GM18498 (cell line): ENCODE measurements at regions not wholly inside any gene's neighbourhood (a gene's known extent, or its start where the extent isn't known, plus 50 kb on each side); places are given as distances from the start of the nearest gene placed in this dataset.

Experiments used
- ATAC-seq: cut with Tn5 transposase; IDR thresholded peaks from one replicate; pipeline ENCODE4 v1.9.1; 2021; ENCODE audit warnings: mild to moderate bottlenecking, moderate library complexity; ENCODE audit not compliant: unreplicated experiment

DNA sequence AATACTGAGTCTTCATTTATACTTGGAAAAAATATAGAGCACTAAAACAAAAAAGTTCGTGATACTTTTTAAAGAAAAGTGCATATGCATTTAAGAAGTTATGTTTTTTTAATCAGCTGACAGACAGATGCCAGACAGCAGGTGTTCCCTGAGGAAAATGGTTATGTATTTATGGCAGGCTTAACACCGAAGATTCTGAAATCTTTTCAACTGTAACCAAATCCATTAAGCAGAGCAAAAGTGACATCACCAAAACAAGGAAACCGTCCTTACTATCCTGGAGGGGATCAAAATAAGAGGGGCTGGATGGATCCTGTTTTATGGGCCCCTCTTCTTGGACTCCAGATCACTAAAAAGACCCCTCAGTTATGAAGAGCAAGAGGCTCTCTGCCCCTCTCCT, 404.9 kb upstream of the ADAMTS16 start:
- no peak for ATAC-seq

DNA sequence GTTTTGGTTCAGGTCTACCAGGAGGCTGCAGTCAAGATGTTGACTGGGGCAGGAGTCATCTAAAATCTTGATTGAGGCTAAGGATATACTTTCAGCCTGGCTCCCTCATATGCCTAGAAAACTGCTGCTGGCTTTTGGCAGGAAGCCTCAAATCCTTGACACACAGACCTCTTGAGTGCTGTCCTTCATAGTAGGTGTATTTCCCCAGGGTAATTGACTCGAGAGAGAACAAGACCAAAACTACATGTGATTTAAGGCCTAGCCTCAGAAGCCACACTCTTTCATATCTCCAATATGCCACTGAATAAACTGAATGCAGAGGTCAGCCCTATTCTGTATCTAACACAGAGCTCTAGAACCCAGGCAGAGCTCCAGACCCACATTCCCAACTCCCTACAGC, 402.3 kb upstream of the ADAMTS16 start:
- no peak for ATAC-seq

DNA sequence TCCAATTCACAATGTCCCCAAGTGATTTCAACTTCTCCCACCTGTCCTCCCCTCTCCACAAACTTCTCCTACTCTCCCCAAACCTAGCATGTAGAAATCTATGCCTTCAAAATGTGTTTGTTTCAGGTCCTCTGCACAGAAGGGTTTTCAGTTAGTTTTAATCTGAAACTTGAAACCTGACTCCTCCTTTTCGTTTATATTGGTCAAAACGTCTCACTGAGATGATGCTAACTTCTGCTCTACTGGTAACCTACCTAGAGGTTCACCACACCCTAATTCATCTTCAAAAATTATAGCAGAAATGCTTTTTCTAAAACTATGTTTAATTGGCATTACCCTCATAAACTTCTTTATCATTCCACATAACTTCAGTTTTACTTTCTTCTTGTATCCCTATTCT, 401.8 kb upstream of the ADAMTS16 start:
- no peak for ATAC-seq

DNA sequence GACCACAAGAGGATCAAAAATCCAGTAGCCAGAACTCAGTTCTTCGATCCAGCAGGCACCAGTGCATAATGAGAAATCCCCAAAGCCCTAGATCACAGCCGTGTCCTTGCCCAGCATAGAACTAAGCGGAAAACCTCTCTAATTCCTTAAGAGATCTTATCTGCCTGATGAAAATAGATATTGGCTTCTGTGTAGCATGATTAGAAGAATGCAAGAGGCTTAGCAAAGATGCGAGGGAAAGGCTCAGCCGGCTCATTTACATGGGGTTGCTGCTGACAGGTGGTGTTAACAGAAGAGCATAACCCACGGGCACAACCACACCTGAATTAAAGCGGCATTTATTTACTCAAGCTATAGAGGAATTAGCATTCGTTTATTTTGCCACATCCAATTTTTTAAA, 400.0 kb upstream of the ADAMTS16 start:
- no peak for ATAC-seq

DNA sequence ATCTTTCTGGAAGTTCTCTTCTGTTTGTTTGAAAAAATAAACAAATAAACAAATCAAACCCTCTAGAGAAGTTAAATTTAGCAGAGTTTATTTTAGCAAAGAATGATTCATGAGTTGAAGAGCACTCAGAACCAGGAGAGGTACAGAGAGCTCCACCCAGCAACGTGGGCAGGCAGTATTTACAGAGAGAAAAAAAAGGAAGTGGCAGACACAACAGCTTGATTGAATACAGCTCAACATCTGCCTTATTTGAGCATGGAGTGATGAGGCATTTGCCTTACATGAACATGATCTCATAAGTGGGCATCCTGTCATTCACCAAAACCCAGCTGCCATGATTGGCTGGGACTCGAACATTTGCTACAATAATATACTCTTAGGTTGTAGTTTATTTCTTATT, 381.6 kb upstream of the ADAMTS16 start:
- ATAC-seq: no peak

- ATAC-seq: no peak
These were observed 381.1 kb upstream of the ADAMTS16 start for GRCh38 chr5:4758996-4759395.

DNA sequence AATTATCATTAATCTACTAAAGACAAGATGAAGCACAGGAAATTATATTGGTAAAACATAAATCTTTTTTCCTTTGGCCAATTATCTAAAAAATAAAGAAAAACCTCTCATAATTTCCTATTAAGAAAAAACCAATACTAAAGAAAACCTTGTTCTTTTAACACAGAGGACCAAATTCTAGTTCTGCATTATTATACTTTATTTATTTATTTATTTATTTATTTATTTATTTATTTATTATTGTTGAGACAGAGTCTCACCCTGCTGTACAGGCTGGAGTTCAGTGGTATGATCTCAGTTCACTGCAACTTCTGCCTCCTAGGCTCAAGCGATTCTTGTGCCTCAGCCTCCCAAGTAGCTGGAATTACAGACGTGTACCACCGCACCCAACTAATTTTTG, 377.8 kb upstream of the ADAMTS16 start:
- no peak for ATAC-seq

DNA sequence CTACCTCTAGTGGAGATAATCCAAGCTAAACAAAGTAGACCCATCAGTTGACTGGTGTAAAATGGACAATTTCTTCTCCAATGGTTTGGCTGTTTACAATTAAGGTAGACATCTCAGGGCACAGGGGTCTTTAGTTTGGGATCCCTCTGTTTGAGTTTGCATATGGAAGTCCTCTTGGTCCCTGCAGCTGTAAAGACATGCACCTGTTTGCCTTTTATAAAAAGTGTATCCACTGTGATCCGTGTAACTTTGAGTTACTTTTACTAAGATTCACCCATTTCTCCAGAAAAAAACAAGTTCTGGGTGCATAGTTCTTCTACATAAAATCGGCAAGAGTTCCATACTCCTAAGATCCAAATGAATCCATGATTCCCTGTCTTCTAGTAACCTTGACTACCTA, 374.7 kb upstream of the ADAMTS16 start:
- no peak for ATAC-seq

DNA sequence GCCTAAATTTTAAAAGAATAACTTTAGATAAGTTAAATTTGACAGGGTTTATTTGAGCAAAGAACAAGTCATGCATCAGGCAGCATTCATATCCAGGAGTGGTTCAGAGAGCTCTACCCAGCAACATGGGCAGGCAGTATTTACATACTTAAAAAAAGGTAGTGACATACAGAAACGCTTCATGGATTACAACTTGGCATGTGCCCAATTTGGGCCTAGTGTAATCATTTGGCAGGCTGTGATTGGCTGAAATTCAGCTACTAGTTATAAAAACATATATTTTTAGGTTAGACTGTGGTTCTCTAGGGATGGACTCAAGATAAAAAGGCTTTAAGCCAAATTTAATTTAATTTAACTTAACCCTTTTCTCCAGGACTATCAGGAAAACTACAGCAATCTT, 374.0 kb upstream of the ADAMTS16 start:
- ATAC-seq: no peak

DNA sequence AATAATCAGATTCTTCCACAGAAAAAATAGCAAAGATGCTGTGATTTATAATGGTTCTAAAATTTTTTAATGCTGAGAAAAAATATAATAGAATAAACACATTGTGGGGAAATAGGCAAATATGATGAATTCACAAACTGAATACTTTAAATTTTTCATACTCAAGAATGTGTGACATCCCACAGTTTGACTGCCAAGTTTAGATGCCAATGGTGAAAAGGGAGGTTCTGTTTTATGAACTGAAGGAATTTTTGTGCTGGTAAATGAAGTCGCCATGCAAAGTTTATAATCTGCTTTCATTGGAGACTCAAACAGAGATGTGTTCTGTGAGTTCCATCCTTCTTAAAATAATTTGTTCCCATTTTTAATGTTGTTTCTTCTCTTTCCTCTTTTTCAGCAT, 367.5 kb upstream of the ADAMTS16 start:
- no peak for ATAC-seq

DNA sequence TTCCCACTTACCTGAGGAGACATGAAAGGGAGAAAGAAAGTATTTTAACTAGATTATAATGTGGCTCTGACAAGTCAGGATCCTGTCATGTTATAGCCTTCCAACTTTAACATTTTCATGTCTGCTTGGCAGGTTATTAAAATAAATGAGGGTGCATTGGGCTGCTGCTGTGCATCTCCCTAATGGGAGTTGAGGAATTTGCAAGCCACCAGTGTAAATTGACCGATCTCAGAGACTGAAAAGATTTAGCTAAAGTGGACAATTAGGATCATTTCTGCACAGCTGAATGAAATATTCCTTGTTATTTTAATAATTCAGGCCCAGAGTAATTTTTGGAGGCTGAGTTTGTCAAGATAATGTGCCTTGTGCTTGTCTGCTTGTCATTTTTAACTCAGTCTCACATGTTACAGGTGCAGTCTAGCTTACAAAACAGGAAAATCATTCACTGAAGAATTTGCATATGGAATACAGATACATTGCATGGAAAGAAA, 366.3 kb upstream of the ADAMTS16 start:
- ATAC-seq: no peak

GRCh38 chr5:4777435-4777834, 362.7 kb upstream of the ADAMTS16 start:
- ATAC-seq: no peak

DNA sequence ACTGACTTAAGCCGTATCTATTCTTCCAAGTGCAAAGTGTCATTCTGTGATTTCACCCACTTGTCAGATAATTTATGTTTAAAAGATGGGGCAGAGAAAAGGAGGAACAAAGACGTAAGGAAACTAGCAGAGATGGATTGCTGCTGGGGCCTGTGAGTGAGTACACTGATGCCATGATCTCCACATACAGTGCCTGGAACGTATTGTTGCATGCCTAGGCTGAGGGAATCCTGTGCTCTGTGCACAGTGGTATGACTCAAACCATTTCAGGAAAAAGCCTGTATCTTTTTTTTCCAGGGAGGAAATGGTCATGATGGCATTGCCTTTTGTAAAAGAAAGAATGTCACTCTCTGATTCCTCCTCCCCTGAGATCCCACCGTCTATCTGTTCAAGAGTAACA, 359.5 kb upstream of the ADAMTS16 start:
- no peak for ATAC-seq

DNA sequence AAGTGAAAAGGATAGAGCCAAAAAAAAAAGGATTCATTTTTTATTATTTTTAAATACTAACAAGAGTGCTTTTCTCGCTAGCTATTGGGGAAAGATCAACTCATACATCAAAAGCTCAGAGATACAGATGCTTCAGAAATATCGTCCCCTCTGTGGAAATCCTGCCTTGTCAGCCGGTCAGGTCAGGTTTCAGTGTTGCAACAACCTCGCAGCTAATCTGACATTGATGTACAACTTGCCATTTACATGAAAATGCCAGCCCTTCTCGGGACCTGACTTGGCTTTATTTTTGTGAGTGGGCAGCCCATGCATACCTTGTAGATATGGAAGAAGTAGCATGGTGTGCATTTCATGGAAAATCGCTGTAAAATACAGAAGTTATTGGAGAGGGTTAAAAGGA, 358.8 kb upstream of the ADAMTS16 start:
- no peak for ATAC-seq

- ATAC-seq: no peak
These were observed 354.2 kb upstream of the ADAMTS16 start for GRCh38 chr5:4785971-4786370.

- no peak for ATAC-seq
These were observed 342.7 kb upstream of the ADAMTS16 start for GRCh38 chr5:4797445-4797844.

DNA sequence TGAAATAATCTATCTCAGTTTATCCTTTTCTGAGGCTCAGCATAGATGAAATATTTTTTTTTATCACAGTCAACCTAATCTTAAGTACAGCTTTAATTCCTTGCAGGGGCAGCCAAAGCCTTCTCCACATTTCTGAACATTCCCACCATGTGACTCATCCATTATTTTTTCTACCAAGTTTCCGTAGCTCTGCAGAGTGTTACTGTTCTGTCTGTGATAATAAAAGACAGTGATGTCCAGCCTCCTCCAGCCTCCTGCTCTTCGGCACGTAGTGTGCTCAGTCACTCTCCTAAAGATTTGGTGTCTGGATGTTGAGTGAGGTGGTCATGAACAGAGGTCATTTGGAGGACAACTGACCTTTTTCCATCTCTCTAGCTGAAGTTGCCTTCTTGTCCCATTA, 338.1 kb upstream of the ADAMTS16 start:
- no peak for ATAC-seq

- ATAC-seq: no peak
These were observed 335.3 kb upstream of the ADAMTS16 start for GRCh38 chr5:4804691-4805360.

GRCh38 chr5:4815002-4815401, 325.1 kb upstream of the ADAMTS16 start:
- ATAC-seq: no peak

GRCh38 chr5:4817767-4818166, 322.4 kb upstream of the ADAMTS16 start:
- ATAC-seq: no peak

DNA sequence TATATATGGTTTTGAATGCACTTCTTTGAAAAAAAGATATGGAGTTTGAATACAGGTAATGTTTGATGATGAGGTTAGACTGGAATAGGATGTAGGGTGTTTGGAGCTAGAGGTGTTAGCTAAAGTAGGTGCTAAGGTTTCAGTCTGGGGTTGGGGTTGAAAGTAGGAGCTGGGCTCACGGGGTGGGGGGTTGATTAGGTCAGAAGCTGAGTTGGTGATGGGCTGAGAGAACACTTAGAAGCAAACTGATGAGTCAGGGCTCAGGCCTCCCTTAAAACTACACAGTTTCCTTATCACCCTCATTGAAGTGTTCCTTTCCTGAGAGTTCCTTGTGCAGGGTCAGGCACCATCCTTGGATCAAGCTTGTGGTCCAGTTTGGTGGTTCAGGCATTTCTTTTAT, 308.8 kb upstream of the ADAMTS16 start:
- ATAC-seq: no peak

- ATAC-seq: no peak
These were observed 307.7 kb upstream of the ADAMTS16 start for GRCh38 chr5:4832471-4832870.

DNA sequence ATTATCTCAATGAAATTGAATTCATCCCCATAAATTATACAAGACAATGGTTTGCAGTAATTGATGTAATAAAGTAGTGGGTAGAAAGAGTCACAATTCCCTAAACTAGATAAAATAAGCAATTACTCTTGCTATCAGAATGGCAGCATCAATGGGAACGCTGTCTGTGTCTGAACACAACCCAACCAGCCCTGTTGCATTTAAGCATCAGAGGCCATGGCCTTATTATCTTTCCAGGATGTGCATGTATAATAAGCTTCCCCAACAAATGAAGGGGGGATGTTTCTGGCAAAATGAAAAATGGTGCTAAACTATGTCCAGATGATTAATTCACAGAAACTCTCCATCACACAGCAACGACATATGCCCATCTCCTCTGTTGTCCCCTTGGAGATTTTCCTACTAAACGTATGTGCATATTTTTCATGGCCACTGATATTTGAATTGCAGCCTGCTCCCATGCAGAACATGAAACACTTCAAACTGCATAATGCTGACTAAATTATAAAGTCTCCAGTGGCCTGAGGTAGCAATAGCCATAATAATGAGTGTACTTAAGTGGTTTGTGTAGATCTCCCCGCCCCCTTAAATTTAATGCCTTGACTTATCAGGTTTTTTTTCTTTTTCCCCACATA, 306.9 kb upstream of the ADAMTS16 start:
- ATAC-seq: no peak
